ENCODE measurements at regions not wholly inside any gene's neighbourhood (a gene's known extent, or its start where the extent isn't known, plus 50 kb on each side); places are given as distances from the start of the nearest gene placed in this dataset.

- H3K4me1 Mint-ChIP-seq: no peaks in the 10 kb centered on the region
- H3K27ac Mint-ChIP-seq: no peak overlapping the region
- ATAC-seq: no peak
- no peak overlapping the region for H3K4me3 Mint-ChIP-seq
- no peak for DNase-seq
- Histone ChIP-seq H3K36me3 (ENCODE audit: control insufficient read depth in 2 of 3, insufficient read depth in 3 of 3, low read length in 3 of 3) (no peaks in the 10 kb centered on the region), H3K4me1 (ENCODE audit: control insufficient read depth in 2 of 2, insufficient read depth in 2 of 2, low read length in 2 of 2) (no peaks in the 10 kb centered on the region), H3K27me3 (ENCODE audit: control insufficient read depth in 2 of 2, insufficient read depth in 2 of 2, low read length in 2 of 2) (no peaks in the 10 kb centered on the region), H3K9me3 (ENCODE audit: control insufficient read depth in 2 of 3, low read length in 3 of 3) (peaks cover 0 to 3% (median 0%) of the 10 kb centered on the region in 3 experiments), H3K4me3 (ENCODE audit: low read length) (no peak overlapping the region), H3K27ac (ENCODE audit: low read depth, low read length) (no peak overlapping the region)
- CTCF ChIA-PET: no interaction called here
- peaks cover 0 to 19% (median 6%) of the 10 kb centered on the region in 11 donors for H3K9me3 Mint-ChIP-seq
- POLR2A ChIA-PET: no interaction called here
- peaks cover 0 to 3% (median 0%) of the 10 kb centered on the region in 5 donors for H3K36me3 Mint-ChIP-seq
- intact Hi-C loops (cut with micrococcal nuclease): no loop called here
- H3K27me3 Mint-ChIP-seq: peaks cover 0 to 5% (median 0%) of the 10 kb centered on the region in 5 donors
Observed at GRCh38 chr14:26180221-26180620, 417.6 kb downstream of the NOVA1 start.

GRCh38 chr14:26175658-26176057 is 422.2 kb downstream of the NOVA1 start:
- Histone ChIP-seq H3K9me3 (ENCODE audit: control insufficient read depth in 2 of 3, low read length in 3 of 3) (no peaks in the 10 kb centered on the region), H3K27me3 (ENCODE audit: control insufficient read depth in 2 of 2, insufficient read depth in 2 of 2, low read length in 2 of 2) (no peaks in the 10 kb centered on the region), H3K36me3 (ENCODE audit: control insufficient read depth in 2 of 3, insufficient read depth in 3 of 3, low read length in 3 of 3) (no peaks in the 10 kb centered on the region), H3K4me3 (ENCODE audit: low read length) (no peak overlapping the region), H3K27ac (ENCODE audit: low read depth, low read length) (no peak overlapping the region), H3K4me1 (ENCODE audit: control insufficient read depth in 2 of 2, insufficient read depth in 2 of 2, low read length in 2 of 2) (no peaks in the 10 kb centered on the region)
- intact Hi-C loops (cut with micrococcal nuclease): no loop called here
- H3K4me3 Mint-ChIP-seq: no peak overlapping the region
- H3K36me3 Mint-ChIP-seq: no peaks in the 10 kb centered on the region
- no peaks in the 10 kb centered on the region for H3K4me1 Mint-ChIP-seq
- CTCF ChIA-PET: no interaction called here
- DNase-seq (no peak), ATAC-seq (no peak)
- peaks cover 0 to 14% (median 6%) of the 10 kb centered on the region in 11 donors for H3K9me3 Mint-ChIP-seq
- POLR2A ChIA-PET: interaction anchor here (0.9 kb wide), 1 partner anchor 28 kb away, joined by 3 read pairs; no protein-coding TSS in a partner anchor
- H3K27me3 Mint-ChIP-seq: no peaks in the 10 kb centered on the region
- no peak overlapping the region for H3K27ac Mint-ChIP-seq

- Histone ChIP-seq H3K9me3 (ENCODE audit: control insufficient read depth in 2 of 3, low read length in 3 of 3) (no peaks in the 10 kb centered on the region), H3K27ac (ENCODE audit: low read depth, low read length) (no peak overlapping the region), H3K4me1 (ENCODE audit: control insufficient read depth in 2 of 2, insufficient read depth in 2 of 2, low read length in 2 of 2) (no peaks in the 10 kb centered on the region), H3K36me3 (ENCODE audit: control insufficient read depth in 2 of 3, insufficient read depth in 3 of 3, low read length in 3 of 3) (no peaks in the 10 kb centered on the region), H3K4me3 (ENCODE audit: low read length) (no peak overlapping the region), H3K27me3 (ENCODE audit: control insufficient read depth in 2 of 2, insufficient read depth in 2 of 2, low read length in 2 of 2) (no peaks in the 10 kb centered on the region)
- Mint-ChIP-seq H3K4me1 (no peaks in the 10 kb centered on the region), H3K4me3 (no peak overlapping the region), H3K36me3 (no peaks in the 10 kb centered on the region), H3K27me3 (no peaks in the 10 kb centered on the region), H3K9me3 (peaks cover 0 to 14% (median 6%) of the 10 kb centered on the region in 11 donors), H3K27ac (no peak overlapping the region)
- ATAC-seq (no peak), DNase-seq (no peak)
- ChIA-PET CTCF (no interaction called here), POLR2A (no interaction called here)
- intact Hi-C loops (cut with micrococcal nuclease): no loop called here
Observed at GRCh38 chr14:26174395-26174794, 423.4 kb downstream of the NOVA1 start.

GRCh38 chr14:26173581-26174110 is 424.2 kb downstream of the NOVA1 start:
- Mint-ChIP-seq H3K36me3 (no peaks in the 10 kb centered on the region), H3K4me1 (no peaks in the 10 kb centered on the region), H3K4me3 (no peak overlapping the region), H3K27me3 (no peaks in the 10 kb centered on the region), H3K9me3 (peaks cover 0 to 10% (median 6%) of the 10 kb centered on the region in 11 donors), H3K27ac (no peak overlapping the region)
- H3K27ac ChIP-seq (ENCODE audit: low read depth, low read length): no peak overlapping the region
- H3K4me1 ChIP-seq (ENCODE audit: control insufficient read depth in 2 of 2, insufficient read depth in 2 of 2, low read length in 2 of 2): no peaks in the 10 kb centered on the region
- DNase-seq (no peak), ATAC-seq (no peak)
- H3K27me3 ChIP-seq (ENCODE audit: control insufficient read depth in 2 of 2, insufficient read depth in 2 of 2, low read length in 2 of 2): no peaks in the 10 kb centered on the region
- ChIA-PET POLR2A (no interaction called here), CTCF (no interaction called here)
- H3K36me3 ChIP-seq (ENCODE audit: control insufficient read depth in 2 of 3, insufficient read depth in 3 of 3, low read length in 3 of 3): no peaks in the 10 kb centered on the region
- no peak overlapping the region for H3K4me3 ChIP-seq (ENCODE audit: low read length)
- no peaks in the 10 kb centered on the region for H3K9me3 ChIP-seq (ENCODE audit: control insufficient read depth in 2 of 3, low read length in 3 of 3)
- intact Hi-C loops (cut with micrococcal nuclease): no loop called here

GRCh38 chr14:26172396-26172795 is 425.4 kb downstream of the NOVA1 start:
- Histone ChIP-seq H3K9me3 (ENCODE audit: control insufficient read depth in 2 of 3, low read length in 3 of 3) (no peaks in the 10 kb centered on the region), H3K4me1 (ENCODE audit: control insufficient read depth in 2 of 2, insufficient read depth in 2 of 2, low read length in 2 of 2) (no peaks in the 10 kb centered on the region), H3K27me3 (ENCODE audit: control insufficient read depth in 2 of 2, insufficient read depth in 2 of 2, low read length in 2 of 2) (no peaks in the 10 kb centered on the region), H3K4me3 (ENCODE audit: low read length) (no peak overlapping the region), H3K36me3 (ENCODE audit: control insufficient read depth in 2 of 3, insufficient read depth in 3 of 3, low read length in 3 of 3) (no peaks in the 10 kb centered on the region), H3K27ac (ENCODE audit: low read depth, low read length) (no peak overlapping the region)
- ATAC-seq: no peak
- Mint-ChIP-seq H3K9me3 (peaks cover 0 to 10% (median 6%) of the 10 kb centered on the region in 11 donors), H3K27me3 (no peaks in the 10 kb centered on the region), H3K27ac (no peak overlapping the region), H3K36me3 (no peaks in the 10 kb centered on the region), H3K4me1 (no peaks in the 10 kb centered on the region), H3K4me3 (no peak overlapping the region)
- POLR2A ChIA-PET: no interaction called here
- no peak for DNase-seq
- intact Hi-C loops (cut with micrococcal nuclease): no loop called here
- CTCF ChIA-PET: no interaction called here

- H3K4me3 Mint-ChIP-seq: no peak overlapping the region
- H3K27ac ChIP-seq (ENCODE audit: low read depth, low read length): no peak overlapping the region
- H3K36me3 Mint-ChIP-seq: no peaks in the 10 kb centered on the region
- no peaks in the 10 kb centered on the region for H3K9me3 ChIP-seq (ENCODE audit: control insufficient read depth in 2 of 3, low read length in 3 of 3)
- no peaks in the 10 kb centered on the region for H3K27me3 ChIP-seq (ENCODE audit: control insufficient read depth in 2 of 2, insufficient read depth in 2 of 2, low read length in 2 of 2)
- POLR2A ChIA-PET: interaction anchor here (0.6 kb wide), 1 partner anchor 37 kb away, joined by 3 read pairs; no protein-coding TSS in a partner anchor
- DNase-seq (no peak), ATAC-seq (no peak)
- no peak overlapping the region for H3K27ac Mint-ChIP-seq
- no peaks in the 10 kb centered on the region for H3K36me3 ChIP-seq (ENCODE audit: control insufficient read depth in 2 of 3, insufficient read depth in 3 of 3, low read length in 3 of 3)
- CTCF ChIA-PET: no interaction called here
- H3K4me3 ChIP-seq (ENCODE audit: low read length): no peak overlapping the region
- no peaks in the 10 kb centered on the region for H3K27me3 Mint-ChIP-seq
- H3K4me1 Mint-ChIP-seq: no peaks in the 10 kb centered on the region
- no peaks in the 10 kb centered on the region for H3K4me1 ChIP-seq (ENCODE audit: control insufficient read depth in 2 of 2, insufficient read depth in 2 of 2, low read length in 2 of 2)
- peaks cover 0 to 15% (median 6%) of the 10 kb centered on the region in 11 donors for H3K9me3 Mint-ChIP-seq
- intact Hi-C loops (cut with micrococcal nuclease): no loop called here
Observed at GRCh38 chr14:26170885-26171284, 426.9 kb downstream of the NOVA1 start.

- Mint-ChIP-seq H3K36me3 (no peaks in the 10 kb centered on the region), H3K4me1 (no peaks in the 10 kb centered on the region), H3K9me3 (peaks cover 2 to 32% (median 10%) of the 10 kb centered on the region in 11 donors), H3K27ac (no peak overlapping the region), H3K27me3 (no peaks in the 10 kb centered on the region), H3K4me3 (no peak overlapping the region)
- H3K4me3 ChIP-seq (ENCODE audit: low read length): no peak overlapping the region
- ChIA-PET POLR2A (no interaction called here), CTCF (no interaction called here)
- H3K36me3 ChIP-seq (ENCODE audit: control insufficient read depth in 2 of 3, insufficient read depth in 3 of 3, low read length in 3 of 3): no peaks in the 10 kb centered on the region
- intact Hi-C loops (cut with micrococcal nuclease): no loop called here
- ATAC-seq (no peak), DNase-seq (no peak)
- no peaks in the 10 kb centered on the region for H3K9me3 ChIP-seq (ENCODE audit: control insufficient read depth in 2 of 3, low read length in 3 of 3)
- no peak overlapping the region for H3K27ac ChIP-seq (ENCODE audit: low read depth, low read length)
- no peaks in the 10 kb centered on the region for H3K4me1 ChIP-seq (ENCODE audit: control insufficient read depth in 2 of 2, insufficient read depth in 2 of 2, low read length in 2 of 2)
- H3K27me3 ChIP-seq (ENCODE audit: control insufficient read depth in 2 of 2, insufficient read depth in 2 of 2, low read length in 2 of 2): no peaks in the 10 kb centered on the region
Observed at GRCh38 chr14:26163761-26164160, 434.1 kb downstream of the NOVA1 start.
